GM06990 (cell line): ENCODE measurements at regions not wholly inside any gene's neighbourhood (a gene's known extent, or its start where the extent isn't known, plus 50 kb on each side); places are given as distances from the start of the nearest gene placed in this dataset.

Experiments
- DNase-seq: peaks from one replicate; pipeline ENCODE4 v3.0.0-alpha.2; 2011; ENCODE audit not compliant: insufficient read length; ENCODE audit errors: extremely low read depth
- H3K27me3 ChIP-seq: replicated peaks from 2 replicates; pipeline ENCODE4 v1.6.0; 2011; ENCODE audit warnings: low read length; ENCODE audit not compliant: control insufficient read depth, insufficient read depth
- H3K36me3 ChIP-seq: 2 replicates; pipeline ENCODE4 v1.5.1; 2011; ENCODE audit warnings: low read length; ENCODE audit not compliant: control insufficient read depth, insufficient read depth
- H3K4me3 ChIP-seq: replicated peaks from 2 replicates; pipeline ENCODE4 v1.5.1; 2011; ENCODE audit warnings: low read depth, mild to moderate bottlenecking, control low read depth, low read length
- TF ChIP-seq, protein P1 (sequence below): IDR thresholded peaks from 2 replicates; pipeline ENCODE4 v1.5.1; 2011; ENCODE audit warnings: low read length, control low read depth, mild to moderate bottlenecking, inconsistent platforms; ENCODE audit not compliant: insufficient read depth, poor library complexity, severe bottlenecking

DNA sequence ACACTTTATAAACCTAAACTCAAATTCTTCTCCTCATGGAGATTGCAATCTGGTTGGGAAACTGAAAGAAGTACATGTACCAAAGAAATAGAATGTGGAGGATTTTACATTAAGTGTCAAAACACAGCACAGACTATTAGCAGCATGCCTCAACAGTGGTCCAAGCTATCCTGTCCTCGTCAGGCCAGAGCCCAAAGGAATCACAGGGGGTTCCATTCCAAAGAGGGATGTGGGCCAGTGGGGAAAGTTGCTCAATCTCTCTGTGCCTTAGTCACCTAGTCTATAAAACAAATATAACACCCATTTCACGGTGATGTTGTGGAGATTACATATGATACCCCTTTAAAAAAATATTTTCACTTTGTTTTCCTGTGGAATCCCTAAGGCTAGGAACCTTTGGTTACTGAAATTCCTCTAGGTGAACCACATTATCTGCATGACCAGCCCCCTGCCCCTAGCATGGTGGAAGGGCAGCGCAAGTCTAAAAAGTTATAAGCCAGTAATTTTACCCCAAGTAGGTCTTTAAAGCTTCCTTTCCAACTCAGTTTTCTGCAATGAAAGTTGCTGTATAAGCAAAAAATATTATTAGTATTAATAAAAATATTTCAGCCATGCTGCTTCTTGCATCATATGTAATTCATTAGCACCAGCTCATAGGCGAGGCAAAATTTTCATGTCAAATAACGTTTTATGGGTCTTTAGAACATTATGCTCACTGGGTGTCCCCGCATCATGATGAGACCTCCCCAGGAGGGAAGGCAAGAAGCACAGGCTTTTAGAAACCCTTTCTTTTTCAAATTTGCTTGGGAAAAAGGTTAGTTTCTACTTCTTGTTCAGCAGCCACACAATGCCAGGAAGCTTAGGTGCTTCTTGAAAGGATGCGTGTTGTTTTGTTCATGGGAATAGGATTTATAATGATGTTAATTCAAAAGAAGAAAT lies 548.8 kb upstream of the PKN2 start:
- H3K36me3 ChIP-seq: no peaks in the 10 kb centered on the region
- DNase-seq: no peak
- H3K4me3 ChIP-seq: no peak overlapping the region
- H3K27me3 ChIP-seq: no peaks in the 10 kb centered on the region
- TF ChIP-seq, protein P1, sequence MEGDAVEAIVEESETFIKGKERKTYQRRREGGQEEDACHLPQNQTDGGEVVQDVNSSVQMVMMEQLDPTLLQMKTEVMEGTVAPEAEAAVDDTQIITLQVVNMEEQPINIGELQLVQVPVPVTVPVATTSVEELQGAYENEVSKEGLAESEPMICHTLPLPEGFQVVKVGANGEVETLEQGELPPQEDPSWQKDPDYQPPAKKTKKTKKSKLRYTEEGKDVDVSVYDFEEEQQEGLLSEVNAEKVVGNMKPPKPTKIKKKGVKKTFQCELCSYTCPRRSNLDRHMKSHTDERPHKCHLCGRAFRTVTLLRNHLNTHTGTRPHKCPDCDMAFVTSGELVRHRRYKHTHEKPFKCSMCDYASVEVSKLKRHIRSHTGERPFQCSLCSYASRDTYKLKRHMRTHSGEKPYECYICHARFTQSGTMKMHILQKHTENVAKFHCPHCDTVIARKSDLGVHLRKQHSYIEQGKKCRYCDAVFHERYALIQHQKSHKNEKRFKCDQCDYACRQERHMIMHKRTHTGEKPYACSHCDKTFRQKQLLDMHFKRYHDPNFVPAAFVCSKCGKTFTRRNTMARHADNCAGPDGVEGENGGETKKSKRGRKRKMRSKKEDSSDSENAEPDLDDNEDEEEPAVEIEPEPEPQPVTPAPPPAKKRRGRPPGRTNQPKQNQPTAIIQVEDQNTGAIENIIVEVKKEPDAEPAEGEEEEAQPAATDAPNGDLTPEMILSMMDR: no peak

DNA sequence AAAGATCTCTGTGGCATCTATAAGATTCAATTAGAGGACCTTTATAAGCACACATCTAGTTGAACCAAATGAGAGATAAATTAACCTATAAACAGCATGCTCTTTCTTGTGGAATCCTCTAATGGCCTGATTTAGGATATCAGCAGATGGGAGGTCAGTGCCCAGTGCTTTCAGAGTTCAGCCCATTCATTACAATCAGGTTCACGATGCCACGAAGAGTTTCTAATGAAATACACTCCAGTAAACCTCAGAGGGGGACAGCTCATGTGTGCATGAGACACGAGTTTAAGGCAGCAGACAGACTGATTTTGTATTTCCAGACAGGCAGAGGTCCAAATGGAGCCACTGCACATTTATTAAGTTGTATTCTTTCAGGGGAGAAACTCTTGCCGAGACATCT lies 544.4 kb upstream of the PKN2 start:
- Histone ChIP-seq H3K36me3 (no peaks in the 10 kb centered on the region), H3K27me3 (no peaks in the 10 kb centered on the region), H3K4me3 (no peak overlapping the region)
- TF ChIP-seq, protein P1: no peak
- no peak for DNase-seq

DNA sequence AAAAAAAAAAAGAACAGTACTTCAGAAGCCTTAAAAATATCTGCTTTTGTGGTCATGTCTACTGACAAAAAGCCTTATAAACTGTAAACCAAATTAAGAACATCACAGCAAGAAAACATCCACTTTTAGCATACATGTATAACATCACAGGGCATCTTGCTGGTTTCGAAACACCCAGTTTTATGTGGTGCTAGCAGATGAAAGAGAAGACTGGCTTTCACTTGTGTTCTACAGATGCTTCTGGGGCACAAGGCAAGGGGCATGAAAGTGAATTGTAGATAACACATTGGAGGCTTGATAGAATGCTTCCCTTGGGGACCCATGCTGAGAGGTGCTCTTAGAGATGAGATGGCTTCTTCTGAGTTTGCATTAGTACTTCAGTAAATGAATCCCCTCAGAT lies 543.7 kb upstream of the PKN2 start:
- no peak for DNase-seq
- TF ChIP-seq, protein P1: no peak
- no peaks in the 10 kb centered on the region for H3K27me3 ChIP-seq
- no peaks in the 10 kb centered on the region for H3K36me3 ChIP-seq
- H3K4me3 ChIP-seq: no peak overlapping the region

DNA sequence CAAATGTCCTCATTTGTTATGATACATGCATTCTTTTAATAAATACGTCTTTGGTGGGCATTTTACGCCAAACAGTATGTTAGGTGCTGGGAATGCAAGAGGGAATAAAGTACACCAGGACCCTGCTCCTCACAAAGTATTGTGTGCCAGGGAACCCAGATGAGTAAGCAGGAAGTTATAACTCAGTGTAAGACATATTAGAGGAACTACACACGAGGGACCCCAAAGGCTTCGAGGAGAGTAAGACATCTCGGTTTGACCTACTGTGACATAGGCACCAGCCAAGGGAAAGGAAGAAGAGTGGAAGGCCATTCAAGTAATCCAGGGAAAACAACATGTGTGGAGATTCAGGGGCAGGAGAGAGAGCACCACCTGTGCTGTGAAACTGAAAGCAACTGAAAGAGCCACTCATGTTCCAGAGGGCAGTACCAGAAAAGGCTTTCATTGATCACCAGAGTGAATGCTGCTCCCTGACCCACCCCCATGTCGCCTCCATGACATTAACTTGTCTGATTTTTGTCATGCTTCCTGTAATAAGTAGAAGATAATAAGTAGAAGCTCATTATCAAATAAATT lies 542.5 kb upstream of the PKN2 start:
- H3K27me3 ChIP-seq: no peaks in the 10 kb centered on the region
- TF ChIP-seq, protein P1: no peak
- H3K4me3 ChIP-seq: no peak overlapping the region
- DNase-seq: no peak
- no peaks in the 10 kb centered on the region for H3K36me3 ChIP-seq

DNA sequence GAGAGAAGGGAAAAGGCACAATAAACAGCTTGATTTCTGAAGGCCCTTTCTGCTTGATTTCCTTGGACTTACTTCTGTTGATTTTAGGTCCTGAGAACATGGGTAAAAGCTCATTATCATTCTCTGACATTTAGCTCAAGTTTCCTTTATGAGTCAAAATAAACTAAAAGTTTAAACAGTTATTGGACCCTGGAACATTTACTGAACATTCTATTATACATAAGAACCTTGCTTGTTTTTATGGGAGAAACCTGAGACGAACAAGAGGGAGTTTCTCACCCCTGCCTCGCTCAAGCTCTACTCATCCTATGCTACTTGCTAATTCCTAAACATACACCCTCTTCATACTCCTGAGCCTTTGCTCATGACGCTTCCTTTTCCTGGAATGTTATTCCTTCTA lies 538.3 kb upstream of the PKN2 start:
- H3K4me3 ChIP-seq: no peak overlapping the region
- H3K36me3 ChIP-seq: no peaks in the 10 kb centered on the region
- DNase-seq: no peak
- TF ChIP-seq, protein P1: no peak
- no peaks in the 10 kb centered on the region for H3K27me3 ChIP-seq
